ENCODE measurements at regions not wholly inside any gene's neighbourhood (a gene's known extent, or its start where the extent isn't known, plus 50 kb on each side); places are given as distances from the start of the nearest gene placed in this dataset.
A peak's percentile ranks its signal among the peaks of the same experiment; 100 is the strongest.

DNA sequence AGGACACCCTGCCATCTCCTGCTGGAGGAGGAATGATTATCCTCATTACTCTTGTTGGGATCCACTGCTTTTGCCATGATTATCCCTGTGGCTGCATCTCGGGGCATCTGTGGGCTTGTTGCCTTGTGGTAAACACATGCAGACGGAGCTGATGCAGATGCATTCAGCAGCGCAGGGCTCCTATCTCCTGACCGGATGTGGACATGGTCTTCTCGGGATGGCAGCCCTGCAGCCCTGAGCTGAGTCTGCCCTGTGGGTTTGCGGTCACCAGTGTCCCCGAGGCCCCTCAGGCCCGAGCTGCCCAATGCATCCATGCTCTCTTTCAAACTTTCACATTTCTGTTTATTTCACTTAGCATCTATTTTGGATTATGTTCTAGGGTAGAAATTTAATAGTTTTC is 250.4 kb upstream of the IRX1 start:
- H3K4me3 ChIP-seq, result no peak overlapping the region
- no peak for DNase-seq (ENCODE audit: low spot score in 2 of 2)
- H3K36me3 ChIP-seq, result no peaks in the 10 kb centered on the region

DNA sequence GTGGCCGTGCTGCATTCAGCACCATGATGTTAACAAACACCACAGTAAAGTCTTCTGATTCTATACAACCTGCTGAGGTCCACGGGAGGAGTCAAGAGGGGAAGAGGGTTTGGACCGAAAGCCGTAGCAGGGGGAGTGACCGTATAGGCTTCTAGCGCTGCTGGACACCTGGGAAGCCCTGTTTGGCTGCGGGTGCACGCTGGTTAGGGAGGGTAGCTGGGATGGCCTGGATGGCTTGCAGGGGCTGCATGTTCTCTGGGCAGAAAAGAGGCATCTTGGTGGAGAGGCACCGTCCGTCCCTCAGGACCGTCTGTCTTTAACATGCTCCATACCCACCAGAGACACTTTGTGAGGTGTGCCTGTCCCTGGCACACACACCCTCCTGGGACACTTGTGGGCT is 251.0 kb upstream of the IRX1 start:
- Histone ChIP-seq H3K36me3 (no peaks in the 10 kb centered on the region), H3K27me3 (no peaks in the 10 kb centered on the region), H3K4me3 (no peak overlapping the region), H3K4me1 (no peaks in the 10 kb centered on the region), H3K9me3 (no peaks in the 10 kb centered on the region), H3K27ac (no peak overlapping the region)
- TF ChIP-seq POLR2AphosphoS5 (IDR thresholded peaks at IDR 0.05), result no peak
- TF ChIP-seq POLR2A (IDR thresholded peaks at IDR 0.05), result no peak
- TF ChIP-seq, protein P1, sequence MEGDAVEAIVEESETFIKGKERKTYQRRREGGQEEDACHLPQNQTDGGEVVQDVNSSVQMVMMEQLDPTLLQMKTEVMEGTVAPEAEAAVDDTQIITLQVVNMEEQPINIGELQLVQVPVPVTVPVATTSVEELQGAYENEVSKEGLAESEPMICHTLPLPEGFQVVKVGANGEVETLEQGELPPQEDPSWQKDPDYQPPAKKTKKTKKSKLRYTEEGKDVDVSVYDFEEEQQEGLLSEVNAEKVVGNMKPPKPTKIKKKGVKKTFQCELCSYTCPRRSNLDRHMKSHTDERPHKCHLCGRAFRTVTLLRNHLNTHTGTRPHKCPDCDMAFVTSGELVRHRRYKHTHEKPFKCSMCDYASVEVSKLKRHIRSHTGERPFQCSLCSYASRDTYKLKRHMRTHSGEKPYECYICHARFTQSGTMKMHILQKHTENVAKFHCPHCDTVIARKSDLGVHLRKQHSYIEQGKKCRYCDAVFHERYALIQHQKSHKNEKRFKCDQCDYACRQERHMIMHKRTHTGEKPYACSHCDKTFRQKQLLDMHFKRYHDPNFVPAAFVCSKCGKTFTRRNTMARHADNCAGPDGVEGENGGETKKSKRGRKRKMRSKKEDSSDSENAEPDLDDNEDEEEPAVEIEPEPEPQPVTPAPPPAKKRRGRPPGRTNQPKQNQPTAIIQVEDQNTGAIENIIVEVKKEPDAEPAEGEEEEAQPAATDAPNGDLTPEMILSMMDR (IDR thresholded peaks at IDR 0.05), result no peak
- intact Hi-C loops (cut with DNase I; ENCODE audit: low total_unique reads), result no loop called here
- no peak for DNase-seq (ENCODE audit: low spot score in 2 of 2)

More for the DNA sequence above, 250.4 kb upstream of the IRX1 start:
- Histone ChIP-seq H3K27me3 (no peaks in the 10 kb centered on the region), H3K9me3 (no peaks in the 10 kb centered on the region), H3K27ac (no peak overlapping the region), H3K4me1 (no peaks in the 10 kb centered on the region)
- intact Hi-C loops (cut with DNase I; ENCODE audit: low total_unique reads), result no loop called here
- TF ChIP-seq, protein P1 (IDR thresholded peaks at IDR 0.05), result no peak
- TF ChIP-seq POLR2A (IDR thresholded peaks at IDR 0.05), result no peak
- TF ChIP-seq POLR2AphosphoS5 (IDR thresholded peaks at IDR 0.05), result no peak

DNA sequence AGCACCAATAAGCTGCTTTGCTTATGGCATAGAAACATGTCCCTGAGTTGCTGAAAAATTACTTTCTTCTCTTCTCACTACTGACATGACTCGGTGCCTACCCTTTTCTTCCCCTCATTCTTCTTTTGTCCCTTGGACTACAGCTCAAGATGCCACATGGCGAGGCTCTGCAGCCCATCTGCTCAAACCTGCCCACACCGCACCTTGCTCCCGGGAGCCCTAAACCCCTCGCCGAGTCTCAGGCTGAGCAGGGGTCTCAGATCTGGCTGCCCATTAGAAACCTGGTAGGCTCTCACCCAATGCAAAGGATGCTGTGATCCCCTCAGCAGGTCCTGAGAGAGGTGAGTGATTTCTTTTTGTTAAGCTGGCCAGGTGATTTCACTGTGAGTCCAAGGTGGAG is 251.7 kb upstream of the IRX1 start:
- H3K9me3 ChIP-seq, result no peaks in the 10 kb centered on the region
- H3K36me3 ChIP-seq, result no peaks in the 10 kb centered on the region
- no peaks in the 10 kb centered on the region for H3K27me3 ChIP-seq
- TF ChIP-seq, protein P1 (IDR thresholded peaks at IDR 0.05), result no peak
- no peak overlapping the region for H3K27ac ChIP-seq
- no peak overlapping the region for H3K4me3 ChIP-seq
- no peak for DNase-seq (ENCODE audit: low spot score in 2 of 2)
- no peaks in the 10 kb centered on the region for H3K4me1 ChIP-seq
- intact Hi-C loops (cut with DNase I; ENCODE audit: low total_unique reads), result no loop called here

DNA sequence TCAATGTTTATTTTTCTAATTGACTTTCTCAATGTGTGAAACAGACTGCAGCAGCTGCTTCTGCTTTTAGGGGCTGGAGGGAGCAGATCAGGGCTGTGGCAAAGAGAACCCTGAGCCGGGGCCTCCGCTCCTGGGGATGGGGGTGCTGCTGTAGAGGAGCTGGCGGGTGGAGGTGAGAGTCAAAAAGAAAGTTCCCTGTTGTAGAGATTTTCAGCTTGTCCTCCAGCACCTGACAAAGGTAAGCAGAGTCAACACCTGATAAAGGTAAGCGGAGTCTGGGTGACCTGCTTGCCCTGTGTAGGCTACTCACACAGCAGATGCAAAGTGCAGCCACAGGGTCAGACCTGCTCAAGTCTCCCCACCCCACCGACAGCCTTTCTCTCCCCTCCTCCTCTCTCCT is 252.4 kb upstream of the IRX1 start:
- Histone ChIP-seq H3K9me3 (no peaks in the 10 kb centered on the region), H3K36me3 (no peaks in the 10 kb centered on the region), H3K4me1 (no peaks in the 10 kb centered on the region), H3K27me3 (no peaks in the 10 kb centered on the region), H3K4me3 (no peak overlapping the region), H3K27ac (no peak overlapping the region)
- DNase-seq (ENCODE audit: low spot score in 2 of 2), result peak in 1 of 2 donors; percentile 19
- intact Hi-C loops (cut with DNase I; ENCODE audit: low total_unique reads), result no loop called here
- no peak for TF ChIP-seq POLR2AphosphoS5 (IDR thresholded peaks at IDR 0.05)
- no peak for TF ChIP-seq POLR2A (IDR thresholded peaks at IDR 0.05)
- TF ChIP-seq, protein P1 (IDR thresholded peaks at IDR 0.05), result no peak

DNA sequence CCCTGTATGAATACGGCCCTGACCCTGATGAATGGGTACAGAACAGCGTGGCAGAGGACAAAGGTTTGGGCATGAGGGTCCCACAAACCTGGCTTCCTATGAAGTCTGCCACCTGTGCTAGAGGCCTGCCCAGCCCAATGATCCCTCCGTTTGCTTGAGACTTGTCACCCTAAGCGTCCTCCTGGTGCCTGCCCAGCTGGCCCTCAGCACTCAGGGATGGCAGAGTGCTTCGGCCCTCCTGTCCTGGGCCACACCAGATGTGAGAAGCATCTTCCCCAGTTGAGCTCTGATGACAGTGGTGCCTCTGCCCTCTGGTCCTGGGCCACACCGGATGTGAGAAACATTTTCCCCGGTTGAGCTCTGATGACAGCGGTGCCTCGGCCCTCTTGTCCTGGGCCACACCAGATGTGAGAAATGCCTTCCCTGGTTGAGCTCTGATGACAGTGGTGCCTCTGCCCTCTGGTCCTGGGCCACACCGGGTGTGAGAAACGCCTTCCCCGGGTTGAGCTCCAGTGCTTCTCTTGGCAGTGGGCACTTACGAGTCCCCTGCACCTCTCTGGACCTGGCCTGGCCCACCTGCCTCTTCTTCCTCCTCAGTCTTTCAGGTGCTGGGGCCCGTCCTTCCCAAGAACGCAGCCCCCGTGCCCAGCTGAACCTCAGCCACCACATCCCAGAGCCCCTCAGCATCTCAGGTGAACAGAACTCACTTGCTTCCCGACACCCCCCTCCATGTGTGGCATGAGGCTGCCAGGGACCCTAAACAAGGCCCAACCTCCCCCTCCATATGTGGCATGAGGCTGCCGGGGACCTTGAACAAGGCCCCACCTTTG is 253.1 kb upstream of the IRX1 start:
- peak in 1 of 2 donors; percentile 25 for DNase-seq (ENCODE audit: low spot score in 2 of 2)
- Histone ChIP-seq H3K27ac (no peak overlapping the region), H3K4me3 (no peak overlapping the region), H3K27me3 (no peaks in the 10 kb centered on the region), H3K9me3 (no peaks in the 10 kb centered on the region), H3K36me3 (no peaks in the 10 kb centered on the region), H3K4me1 (no peaks in the 10 kb centered on the region)
- TF ChIP-seq POLR2AphosphoS5 (IDR thresholded peaks at IDR 0.05) (no peak), POLR2A (IDR thresholded peaks at IDR 0.05) (no peak)
- TF ChIP-seq, protein P1 (IDR thresholded peaks at IDR 0.05), result no peak
- intact Hi-C loops (cut with DNase I; ENCODE audit: low total_unique reads), result no loop called here

Data from breast epithelium (tissue), 4 donors.